GM18508 (cell line): ENCODE measurements at regions not wholly inside any gene's neighbourhood (a gene's known extent, or its start where the extent isn't known, plus 50 kb on each side); places are given as distances from the start of the nearest gene placed in this dataset.

Source experiments
- ATAC-seq: cut with Tn5 transposase; IDR thresholded peaks from one replicate; pipeline ENCODE4 v1.9.1; 2021; ENCODE audit warnings: moderate number of reproducible peaks; ENCODE audit not compliant: insufficient read depth, unreplicated experiment

GRCh38 chr3:139293665-139294023, 50.2 kb upstream of the MRPS22 start:
- no peak for ATAC-seq
